Keratinocyte (primary cell): ENCODE measurements at regions not wholly inside any gene's neighbourhood (a gene's known extent, or its start where the extent isn't known, plus 50 kb on each side); places are given as distances from the start of the nearest gene placed in this dataset.

ENCODE experiments used
- DNase-seq: peaks from one replicate; pipeline ENCODE4 v3.0.0-alpha.2; 2011; ENCODE audit warnings: low read depth, missing footprints, low spot score
- FAIRE-seq: peaks from 2 replicates; lab custom pipeline; 2011; peaks lifted over from hg19 to GRCh38; lab: Jason Lieb, UNC
- H2AFZ ChIP-seq: 2 replicates; pipeline ENCODE4 v1.6.0; 2012; ENCODE audit warnings: low read length, control low read depth, inconsistent platforms; ENCODE audit not compliant: control insufficient read depth
- H3K27ac ChIP-seq: 2 replicates; pipeline ENCODE4 v1.5.1; 2011; ENCODE audit warnings: low read length; ENCODE audit not compliant: control insufficient read depth, insufficient read depth
- H3K27me3 ChIP-seq: 3 replicates; pipeline ENCODE4 v1.6.0; 2011; ENCODE audit warnings: low read length; ENCODE audit not compliant: control insufficient read depth, insufficient read depth; ENCODE audit errors: extremely low read depth
- H3K36me3 ChIP-seq, 2 experiments: 2 replicates in 1 of 2; 3 replicates in 1 of 2; pipeline ENCODE4 v1.5.1; 2011; ENCODE audit warnings: low read length in 2 of 2, mild to moderate bottlenecking in 1 of 2; ENCODE audit not compliant: control insufficient read depth in 2 of 2, insufficient read depth in 2 of 2; ENCODE audit errors: extremely low read depth in 1 of 2
- H3K4me1 ChIP-seq: 3 replicates; pipeline ENCODE4 v1.5.1; 2011; ENCODE audit warnings: low read length; ENCODE audit not compliant: control insufficient read depth, insufficient read depth; ENCODE audit errors: extremely low read depth
- H3K4me2 ChIP-seq: 3 replicates; pipeline ENCODE4 v1.6.0; 2011; ENCODE audit warnings: low read depth, low read length; ENCODE audit not compliant: control insufficient read depth, insufficient read depth; ENCODE audit errors: extremely low read depth
- H3K4me3 ChIP-seq, 3 experiments: fragments of 200-600 bp in 1 of 3; sonication (generic) in 1 of 3; 2 replicates in 2 of 3; 3 replicates in 1 of 3; pipeline ENCODE4 v1.5.1; 2011 to 2016; ENCODE audit warnings: low read length in 3 of 3, mild to moderate bottlenecking in 3 of 3, control low read depth in 2 of 3, inconsistent platforms in 1 of 3, low read depth in 1 of 3, mixed read lengths in 1 of 3, mixed run types in 1 of 3, moderate library complexity in 1 of 3; ENCODE audit not compliant: control insufficient read depth in 2 of 3, insufficient read depth in 2 of 3; ENCODE audit errors: extremely low read depth in 1 of 3
- H3K79me2 ChIP-seq: 2 replicates; pipeline ENCODE4 v1.6.0; 2012; ENCODE audit warnings: low read length; ENCODE audit not compliant: control insufficient read depth, insufficient read depth
- H3K9ac ChIP-seq: 3 replicates; pipeline ENCODE4 v1.6.0; 2011; ENCODE audit warnings: low read length; ENCODE audit not compliant: control insufficient read depth, insufficient read depth; ENCODE audit errors: extremely low read depth
- H3K9me1 ChIP-seq: 3 replicates; pipeline ENCODE4 v1.6.0; 2011; ENCODE audit warnings: low read length; ENCODE audit not compliant: control insufficient read depth, insufficient read depth; ENCODE audit errors: extremely low read depth
- H3K9me3 ChIP-seq: 2 replicates; pipeline ENCODE4 v1.5.1; 2012; ENCODE audit warnings: low read depth, low read length; ENCODE audit not compliant: control insufficient read depth
- H4K20me1 ChIP-seq: 3 replicates; pipeline ENCODE4 v1.6.0; 2011; ENCODE audit warnings: low read length; ENCODE audit not compliant: control insufficient read depth, insufficient read depth; ENCODE audit errors: extremely low read depth
- EZH2 ChIP-seq: IDR thresholded peaks from one replicate; pipeline ENCODE4 v1.6.1; 2012; ENCODE audit warnings: inconsistent platforms, mild to moderate bottlenecking, low read length, moderate library complexity
- dilution Hi-C: fragments of 300-500 bp; cut with MboI; formaldehyde crosslinking; loops from one replicate; pipeline ENCODE4 v1.7.0; 2020; ENCODE audit warnings: low sequenced_read_pairs; ENCODE audit not compliant: extremely low pct_ligation_motif_present
- TF ChIP-seq, protein P1 (sequence below), 3 experiments: IDR thresholded peaks in 1 of 3; conservative IDR thresholded peaks in 1 of 3; optimal IDR thresholded peaks in 1 of 3; 2 replicates in 2 of 3; 3 replicates in 1 of 3; pipeline versions ENCODE3 to v1.5.1; 2011; ENCODE audit warnings: low read length in 3 of 3, mild to moderate bottlenecking in 3 of 3, moderate library complexity in 2 of 3, control low read depth in 1 of 3, inconsistent platforms in 1 of 3; ENCODE audit not compliant: insufficient read depth in 2 of 3; ENCODE audit errors: extremely low read depth in 1 of 3

DNA sequence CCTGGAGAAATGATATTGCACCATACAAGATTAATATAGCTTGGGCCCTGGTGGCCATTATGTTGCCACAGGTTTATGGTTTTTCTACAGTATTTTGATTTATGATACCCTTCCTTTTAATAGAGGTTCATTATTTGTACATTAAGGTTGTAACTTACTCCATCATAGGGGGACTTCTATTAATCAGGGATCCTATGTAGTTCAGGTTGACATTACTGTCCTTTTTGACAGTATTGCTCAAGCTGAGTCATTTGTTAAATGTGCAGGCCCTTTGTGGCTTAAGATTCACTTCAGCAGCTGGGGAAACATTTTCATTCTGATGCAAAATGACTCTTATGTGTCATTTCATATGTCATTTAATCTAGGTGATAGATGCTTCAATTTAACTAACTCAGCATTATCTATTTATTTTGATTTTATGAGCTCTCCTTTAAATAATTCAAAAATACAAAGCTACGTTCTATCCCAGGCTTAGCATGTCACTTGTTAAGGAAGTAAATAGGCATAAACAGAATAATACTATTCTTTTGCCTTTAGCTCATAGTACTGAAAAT, 686.9 kb upstream of the NCAM2 start:
- Histone ChIP-seq H3K4me1 (no peaks in the 10 kb centered on the region), H3K27ac (no peak overlapping the region), H3K27me3 (no peaks in the 10 kb centered on the region), H3K79me2 (no peaks in the 10 kb centered on the region), H4K20me1 (no peaks in the 10 kb centered on the region), H3K4me2 (no peak overlapping the region), H3K9me3 (no peaks in the 10 kb centered on the region), H2AFZ (no peak overlapping the region), H3K9ac (no peak overlapping the region), H3K36me3 (no peaks in the 10 kb centered on the region), H3K4me3 (no peak overlapping the region), H3K9me1 (no peaks in the 10 kb centered on the region)
- TF ChIP-seq EZH2, result no peak
- TF ChIP-seq, protein P1, sequence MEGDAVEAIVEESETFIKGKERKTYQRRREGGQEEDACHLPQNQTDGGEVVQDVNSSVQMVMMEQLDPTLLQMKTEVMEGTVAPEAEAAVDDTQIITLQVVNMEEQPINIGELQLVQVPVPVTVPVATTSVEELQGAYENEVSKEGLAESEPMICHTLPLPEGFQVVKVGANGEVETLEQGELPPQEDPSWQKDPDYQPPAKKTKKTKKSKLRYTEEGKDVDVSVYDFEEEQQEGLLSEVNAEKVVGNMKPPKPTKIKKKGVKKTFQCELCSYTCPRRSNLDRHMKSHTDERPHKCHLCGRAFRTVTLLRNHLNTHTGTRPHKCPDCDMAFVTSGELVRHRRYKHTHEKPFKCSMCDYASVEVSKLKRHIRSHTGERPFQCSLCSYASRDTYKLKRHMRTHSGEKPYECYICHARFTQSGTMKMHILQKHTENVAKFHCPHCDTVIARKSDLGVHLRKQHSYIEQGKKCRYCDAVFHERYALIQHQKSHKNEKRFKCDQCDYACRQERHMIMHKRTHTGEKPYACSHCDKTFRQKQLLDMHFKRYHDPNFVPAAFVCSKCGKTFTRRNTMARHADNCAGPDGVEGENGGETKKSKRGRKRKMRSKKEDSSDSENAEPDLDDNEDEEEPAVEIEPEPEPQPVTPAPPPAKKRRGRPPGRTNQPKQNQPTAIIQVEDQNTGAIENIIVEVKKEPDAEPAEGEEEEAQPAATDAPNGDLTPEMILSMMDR (optimal IDR thresholded peaks at IDR 0.05 in 1 of 3, IDR thresholded peaks at IDR 0.05 in 1 of 3, conservative IDR thresholded peaks at IDR 0.05 in 1 of 3; ENCODE audit: extremely low read depth in 1 of 3, insufficient read depth in 2 of 3, low read length in 3 of 3), result no peak
- DNase-seq (no peak), FAIRE-seq (no peak)
- dilution Hi-C loops, result no loop called here

DNA sequence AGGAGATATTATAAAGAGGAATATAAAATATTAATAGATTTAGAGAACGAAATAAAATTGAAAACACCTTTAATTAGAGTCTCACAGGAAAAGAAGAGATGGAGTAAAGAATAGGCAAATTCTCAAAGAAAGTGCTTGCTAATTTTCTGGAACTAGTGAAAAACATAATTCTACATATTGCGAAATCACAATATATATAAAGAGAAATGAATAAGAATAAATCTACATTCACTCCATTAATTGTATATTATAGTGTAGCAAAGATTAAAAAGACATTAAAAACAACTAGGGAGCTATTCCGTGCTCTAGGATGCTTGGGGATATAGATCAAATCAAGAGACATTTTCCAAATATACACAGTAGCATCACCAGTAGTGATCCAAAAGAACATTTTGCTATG, 685.2 kb upstream of the NCAM2 start:
- no peaks in the 10 kb centered on the region for H3K79me2 ChIP-seq
- TF ChIP-seq, protein P1 (optimal IDR thresholded peaks at IDR 0.05 in 1 of 3, IDR thresholded peaks at IDR 0.05 in 1 of 3, conservative IDR thresholded peaks at IDR 0.05 in 1 of 3; ENCODE audit: extremely low read depth in 1 of 3, insufficient read depth in 2 of 3, low read length in 3 of 3), result no peak
- TF ChIP-seq EZH2, result no peak
- no peak overlapping the region for H3K9ac ChIP-seq
- no peaks in the 10 kb centered on the region for H3K27me3 ChIP-seq
- no peak overlapping the region for H3K4me3 ChIP-seq
- H3K9me3 ChIP-seq, result no peaks in the 10 kb centered on the region
- H4K20me1 ChIP-seq, result no peaks in the 10 kb centered on the region
- no peaks in the 10 kb centered on the region for H3K36me3 ChIP-seq
- H3K27ac ChIP-seq, result no peak overlapping the region
- no peak for FAIRE-seq
- H3K4me1 ChIP-seq, result no peaks in the 10 kb centered on the region
- no peak for DNase-seq
- no peak overlapping the region for H3K4me2 ChIP-seq
- dilution Hi-C loops, result no loop called here
- no peak overlapping the region for H2AFZ ChIP-seq
- H3K9me1 ChIP-seq, result no peaks in the 10 kb centered on the region
